GM23248 (cell line): ENCODE measurements at regions not wholly inside any gene's neighbourhood (a gene's known extent, or its start where the extent isn't known, plus 50 kb on each side); places are given as distances from the start of the nearest gene placed in this dataset.

ENCODE experiments used
- EZH2 ChIP-seq: fragments of 200-600 bp; sonication (generic); IDR thresholded peaks from 2 replicates; pipeline ENCODE4 v1.6.1; 2018; ENCODE audit warnings: antibody characterized with exemption, mild to moderate bottlenecking; ENCODE audit not compliant: insufficient read depth, poor library complexity, severe bottlenecking
- EZH2phosphoT487 ChIP-seq: fragments of 200-600 bp; sonication (generic); IDR thresholded peaks from 2 replicates; pipeline ENCODE4 v1.6.1; 2018; ENCODE audit warnings: antibody characterized with exemption, moderate library complexity, mild to moderate bottlenecking, low read depth; ENCODE audit not compliant: insufficient read depth

- TF ChIP-seq EZH2 (no peak), EZH2phosphoT487 (no peak)
Observed at GRCh38 chr6:100172322-100172713, 178.3 kb upstream of the MCHR2 start.
